Epidermal melanocyte (primary cell): ENCODE measurements at regions not wholly inside any gene's neighbourhood (a gene's known extent, or its start where the extent isn't known, plus 50 kb on each side); places are given as distances from the start of the nearest gene placed in this dataset.
"Not testable (repeated sequence)": the region's sequence is repeated elsewhere in the genome, so short reads cannot be mapped to it uniquely, and the experiment has no call there.

ENCODE experiments used
- DNase-seq: peaks from one replicate; pipeline ENCODE4 v3.0.0; 2011; ENCODE audit warnings: low spot score; ENCODE audit not compliant: insufficient read length

GRCh38 chr18:56282234-56283104, 355.9 kb downstream of the TXNL1 start:
- DNase-seq: no peak

GRCh38 chr18:56279816-56280215, 358.6 kb downstream of the TXNL1 start:
- not testable (repeated sequence) for DNase-seq

GRCh38 chr18:56278421-56279003, 359.9 kb downstream of the TXNL1 start:
- DNase-seq: no peak

DNA sequence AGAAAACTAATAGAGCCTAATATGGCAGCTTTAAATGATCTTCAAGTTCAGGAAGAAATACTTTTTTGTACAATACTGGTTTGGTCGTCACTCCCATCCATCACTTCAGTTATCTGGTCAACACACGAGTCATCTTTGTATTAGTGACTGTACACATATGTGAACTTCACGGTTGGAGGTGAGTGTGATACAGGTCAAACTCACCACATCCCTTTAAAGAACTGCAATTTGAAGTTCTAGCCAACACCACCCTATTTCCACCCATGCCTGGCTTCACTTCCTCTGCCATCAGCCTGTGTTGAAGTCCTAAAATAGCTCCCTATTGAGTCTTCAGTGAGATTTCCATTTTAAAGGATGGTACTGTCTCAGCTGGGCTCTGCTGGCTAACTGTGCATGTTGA, 361.9 kb downstream of the TXNL1 start:
- no peak for DNase-seq

- no peak for DNase-seq
These were observed 364.7 kb downstream of the TXNL1 start for GRCh38 chr18:56273541-56274219.

GRCh38 chr18:56270671-56271250, 367.6 kb downstream of the TXNL1 start:
- DNase-seq: no peak

DNA sequence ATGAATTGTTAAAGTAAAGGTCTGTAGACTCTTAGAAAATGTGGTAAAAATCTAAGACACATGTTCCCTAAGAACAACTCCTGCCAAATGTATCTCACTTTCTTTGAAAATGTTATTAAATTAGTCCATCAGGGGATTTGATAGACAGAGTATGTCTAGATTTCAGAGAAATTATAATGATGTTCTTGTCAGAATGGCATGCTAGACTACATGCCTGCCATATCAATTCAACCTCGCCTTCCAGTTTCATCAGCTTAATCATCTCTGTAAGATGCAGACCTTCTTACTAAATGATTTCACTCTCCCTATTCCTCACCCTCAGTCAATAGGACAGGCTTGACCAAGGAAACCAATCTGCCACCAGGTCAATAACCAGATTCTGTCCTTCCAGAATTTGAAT, 368.4 kb downstream of the TXNL1 start:
- DNase-seq: no peak

GRCh38 chr18:56268952-56269351, 369.4 kb downstream of the TXNL1 start:
- DNase-seq: no peak

DNA sequence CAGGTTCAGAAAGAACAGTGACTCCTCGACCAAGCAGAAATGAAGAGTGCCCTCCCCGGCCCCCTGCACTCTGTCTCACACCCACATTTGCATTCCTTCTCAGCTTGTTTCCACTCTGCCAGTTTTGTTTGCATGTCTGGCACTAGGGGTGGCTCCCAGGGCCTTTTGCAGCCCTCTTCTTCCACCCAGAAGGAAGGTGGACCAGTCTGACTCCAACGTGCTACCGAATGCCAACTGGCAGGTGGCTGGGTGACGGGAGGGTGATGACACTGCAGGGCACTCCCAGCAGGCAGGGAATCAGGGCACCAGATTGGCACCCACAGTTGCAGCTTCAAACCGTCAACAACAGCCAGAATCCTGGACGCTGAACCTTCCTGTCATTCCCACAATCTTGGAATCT, 371.1 kb downstream of the TXNL1 start:
- DNase-seq: no peak

DNA sequence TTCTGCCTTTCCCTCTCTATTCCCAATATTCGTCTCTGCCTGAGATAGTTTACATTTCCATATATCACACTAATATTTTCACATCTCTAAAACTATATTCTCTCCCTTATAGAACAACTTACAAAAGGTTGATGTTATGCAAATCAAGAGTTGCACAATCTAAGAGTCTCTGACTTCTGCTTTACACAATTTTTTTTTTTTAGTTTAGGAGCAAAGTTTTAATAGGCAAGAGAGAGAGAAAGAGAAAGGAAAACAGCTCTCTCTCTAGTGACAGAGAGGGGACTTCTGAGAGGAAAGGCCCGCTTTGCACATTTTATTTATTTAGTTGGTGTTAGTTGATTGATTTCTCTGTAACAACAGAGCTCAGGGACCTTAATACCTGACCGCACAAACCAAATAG, 380.2 kb downstream of the TXNL1 start:
- no peak for DNase-seq

- no peak for DNase-seq
These were observed 381.2 kb downstream of the TXNL1 start for GRCh38 chr18:56257205-56257604.

GRCh38 chr18:56256659-56257058, 381.7 kb downstream of the TXNL1 start:
- no peak for DNase-seq

GRCh38 chr18:56255381-56255780, 383.0 kb downstream of the TXNL1 start:
- DNase-seq: no peak

DNA sequence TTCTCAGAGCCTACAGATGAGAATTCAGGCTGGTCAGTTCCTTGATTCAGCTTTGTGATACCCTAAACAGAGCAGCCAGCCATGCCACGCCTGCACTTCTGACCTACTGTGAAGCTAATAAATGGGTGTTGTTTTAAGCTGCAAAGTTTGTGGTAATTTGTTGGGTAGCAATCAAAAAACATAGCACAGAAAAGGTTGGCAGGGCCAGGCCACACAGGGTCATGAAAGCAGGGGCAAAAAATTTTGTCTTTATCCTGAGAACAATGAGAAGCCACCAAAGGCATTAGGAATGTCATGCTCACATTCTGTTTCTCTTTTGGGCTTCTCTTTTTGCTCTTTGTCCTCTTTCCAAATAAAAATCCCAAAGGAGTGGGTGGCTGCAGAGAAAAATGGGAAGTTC, 385.9 kb downstream of the TXNL1 start:
- DNase-seq: no peak

DNA sequence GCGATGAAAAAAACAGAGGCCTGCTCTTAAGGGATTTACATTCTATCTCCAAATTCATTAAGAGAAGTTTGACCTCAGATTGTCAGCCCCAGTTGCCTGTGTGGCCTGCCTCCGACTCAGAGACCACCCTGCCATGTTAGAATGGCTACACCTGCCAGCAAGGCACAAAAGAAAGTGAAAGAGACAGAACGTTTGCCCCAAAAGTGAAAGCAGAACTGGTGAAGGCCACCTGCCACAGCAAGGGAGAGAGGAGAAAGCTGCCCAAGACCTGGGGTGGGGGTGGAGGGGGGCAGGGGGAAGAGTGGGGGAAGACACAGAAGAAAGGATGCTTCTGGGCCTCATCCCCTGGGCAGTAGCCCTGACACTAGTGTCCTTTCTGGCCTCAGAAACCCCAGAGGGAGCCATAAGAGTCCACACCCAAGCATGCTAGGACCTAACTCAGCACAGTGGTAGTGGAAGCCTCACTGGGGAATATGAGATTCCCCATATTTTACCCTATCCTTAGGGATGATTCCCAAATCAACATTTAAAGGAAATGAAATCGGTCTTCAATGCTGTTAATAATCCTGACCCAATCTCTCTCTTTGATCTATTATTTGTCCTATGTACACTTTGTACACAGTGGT, 389.7 kb downstream of the TXNL1 start:
- no peak for DNase-seq

DNA sequence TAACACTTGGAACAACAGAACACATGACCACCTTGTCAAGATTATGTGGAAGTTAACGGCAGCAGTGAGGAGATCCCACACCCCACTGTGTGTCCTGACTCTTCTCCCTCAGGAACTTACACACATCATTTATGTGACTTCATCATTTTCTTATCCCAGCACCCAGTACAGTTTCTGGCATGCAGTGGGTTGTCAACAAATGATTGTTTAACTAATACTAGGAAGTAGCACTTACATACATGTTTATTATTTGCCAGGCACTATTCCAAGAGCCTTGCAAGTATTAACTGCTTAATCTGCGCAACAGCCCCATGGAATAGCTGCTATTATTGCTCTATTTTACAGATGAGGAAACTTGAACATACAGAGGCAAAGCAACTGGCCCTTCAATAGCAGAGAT, 391.5 kb downstream of the TXNL1 start:
- DNase-seq: no peak

DNA sequence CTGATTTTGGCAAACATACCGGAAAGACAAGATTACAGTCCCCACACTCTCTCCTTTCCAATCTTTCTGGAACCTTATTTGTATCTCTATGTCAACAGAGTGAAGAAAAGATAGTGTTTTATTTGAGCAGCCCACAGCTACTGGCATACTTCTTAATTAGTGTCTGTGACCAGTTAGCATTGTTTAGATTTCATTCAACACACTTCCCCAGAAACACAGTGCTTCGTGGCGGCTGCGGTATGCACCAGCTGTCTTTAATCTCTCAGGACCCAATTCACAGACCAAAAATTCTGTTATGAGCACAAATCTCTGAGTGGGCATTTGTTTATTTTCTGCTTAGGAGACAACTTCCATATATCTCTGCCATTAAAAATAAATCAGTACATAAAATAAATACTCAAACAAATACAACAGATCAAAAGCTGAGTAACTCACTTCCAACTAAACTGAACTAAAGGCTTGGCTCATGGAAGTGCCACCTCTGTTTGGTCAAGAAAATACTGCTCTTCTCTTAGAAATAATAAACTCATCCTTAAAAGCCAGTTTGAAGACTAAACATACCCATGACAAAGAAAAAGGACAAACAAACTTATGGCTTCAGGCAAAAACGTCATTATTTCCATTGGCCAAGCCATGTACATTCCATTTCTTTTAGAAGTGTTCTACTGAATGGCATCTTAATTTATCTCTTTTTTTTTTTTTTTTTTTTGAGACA, 392.4 kb downstream of the TXNL1 start:
- DNase-seq: no peak

DNA sequence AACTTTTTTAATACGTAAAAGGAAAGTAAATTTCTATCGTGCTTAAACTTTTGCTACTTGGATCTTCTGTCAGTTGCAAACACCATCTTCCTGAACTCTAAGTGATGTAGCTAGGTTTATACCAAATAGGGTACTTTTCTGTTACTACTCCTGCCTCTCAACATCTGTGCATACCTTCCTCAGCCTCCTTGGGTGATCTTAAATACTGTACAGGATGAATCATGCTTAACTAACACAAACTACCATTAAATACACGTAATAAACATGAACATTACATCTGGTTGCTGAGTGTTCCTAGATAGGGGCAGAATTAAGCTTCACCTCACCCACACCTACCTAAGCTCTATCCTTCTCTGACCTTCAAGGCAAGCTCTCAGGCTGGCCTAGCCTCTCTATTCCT, 398.0 kb downstream of the TXNL1 start:
- no peak for DNase-seq

GRCh38 chr18:56238576-56238975, 399.8 kb downstream of the TXNL1 start:
- no peak for DNase-seq

- no peak for DNase-seq
These were observed 402.8 kb downstream of the TXNL1 start for GRCh38 chr18:56235481-56236013.

- no peak for DNase-seq
These were observed 403.3 kb downstream of the TXNL1 start for GRCh38 chr18:56235071-56235470.
